Vagina (tissue), 2 donors: ENCODE measurements at regions not wholly inside any gene's neighbourhood (a gene's known extent, or its start where the extent isn't known, plus 50 kb on each side); places are given as distances from the start of the nearest gene placed in this dataset.

ENCODE experiments used
- POLR2AphosphoS5 ChIP-seq, 2 donors: sonication (generic); formaldehyde crosslinking; IDR thresholded peaks; one replicate each; pipeline ENCODE4 v1.9.0; 2017; ENCODE audit warnings: antibody characterized with exemption in 2 of 2, mild to moderate bottlenecking in 2 of 2, low read depth in 1 of 2; ENCODE audit not compliant: insufficient read depth in 1 of 2
- TF ChIP-seq, protein P1 (sequence below), 3 experiments: fragments of 450-650 bp in 2 of 3; fragments of 200-600 bp in 1 of 3; sonication (generic) in 1 of 3; IDR thresholded peaks; one replicate each; pipeline ENCODE4 v1.5.1; 2017 to 2019; ENCODE audit warnings: antibody characterized with exemption in 3 of 3, mild to moderate bottlenecking in 2 of 3, moderate library complexity in 2 of 3

DNA sequence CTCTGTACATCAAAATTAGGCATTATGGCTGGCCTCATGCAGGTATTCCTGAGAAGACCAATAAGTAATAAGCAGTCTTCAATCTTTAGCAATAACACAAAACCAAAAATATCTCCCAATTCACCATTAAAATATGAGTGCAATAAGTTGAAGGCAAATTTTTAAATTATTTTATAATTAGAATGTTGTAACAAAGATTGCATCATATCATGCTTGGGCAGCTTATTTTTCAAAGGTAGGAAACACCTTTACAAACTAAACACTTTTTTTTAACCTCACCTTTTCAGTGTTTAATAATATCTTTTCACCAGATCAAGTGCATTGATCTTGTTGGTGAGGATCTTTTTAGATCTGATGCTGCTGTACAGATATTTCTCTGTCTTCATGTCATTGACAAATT, 592.9 kb upstream of the PITX2 start:
- TF ChIP-seq, protein P1, sequence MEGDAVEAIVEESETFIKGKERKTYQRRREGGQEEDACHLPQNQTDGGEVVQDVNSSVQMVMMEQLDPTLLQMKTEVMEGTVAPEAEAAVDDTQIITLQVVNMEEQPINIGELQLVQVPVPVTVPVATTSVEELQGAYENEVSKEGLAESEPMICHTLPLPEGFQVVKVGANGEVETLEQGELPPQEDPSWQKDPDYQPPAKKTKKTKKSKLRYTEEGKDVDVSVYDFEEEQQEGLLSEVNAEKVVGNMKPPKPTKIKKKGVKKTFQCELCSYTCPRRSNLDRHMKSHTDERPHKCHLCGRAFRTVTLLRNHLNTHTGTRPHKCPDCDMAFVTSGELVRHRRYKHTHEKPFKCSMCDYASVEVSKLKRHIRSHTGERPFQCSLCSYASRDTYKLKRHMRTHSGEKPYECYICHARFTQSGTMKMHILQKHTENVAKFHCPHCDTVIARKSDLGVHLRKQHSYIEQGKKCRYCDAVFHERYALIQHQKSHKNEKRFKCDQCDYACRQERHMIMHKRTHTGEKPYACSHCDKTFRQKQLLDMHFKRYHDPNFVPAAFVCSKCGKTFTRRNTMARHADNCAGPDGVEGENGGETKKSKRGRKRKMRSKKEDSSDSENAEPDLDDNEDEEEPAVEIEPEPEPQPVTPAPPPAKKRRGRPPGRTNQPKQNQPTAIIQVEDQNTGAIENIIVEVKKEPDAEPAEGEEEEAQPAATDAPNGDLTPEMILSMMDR (IDR thresholded peaks at IDR 0.05) = no peak
- no peak for TF ChIP-seq POLR2AphosphoS5 (IDR thresholded peaks at IDR 0.05; ENCODE audit: insufficient read depth in 1 of 2, low read depth in 1 of 2)
